ENCODE measurements at regions not wholly inside any gene's neighbourhood (a gene's known extent, or its start where the extent isn't known, plus 50 kb on each side); places are given as distances from the start of the nearest gene placed in this dataset.

DNA sequence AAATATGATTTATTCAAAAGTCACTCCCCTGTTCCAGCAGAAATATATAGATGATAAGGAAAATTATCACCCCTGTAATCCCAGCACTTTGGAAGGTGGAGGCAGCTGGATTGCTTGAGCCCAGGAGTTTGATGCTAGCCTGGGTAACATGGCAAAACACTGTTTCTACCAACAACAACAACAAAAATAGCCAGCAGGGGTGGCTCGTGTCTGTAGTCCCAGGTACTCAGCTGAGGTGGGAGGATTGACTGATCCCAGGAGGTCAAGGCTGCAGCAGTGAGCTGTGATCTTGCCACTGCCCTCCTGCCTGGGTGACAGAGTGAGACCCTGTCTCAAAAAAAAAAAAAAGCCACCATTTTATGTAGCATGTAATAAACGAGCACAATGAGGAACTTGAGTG is 1546.5 kb downstream of the NCAM2 start:
- peaks cover 53% of the 10 kb centered on the region for H3K9me3 Mint-ChIP-seq

GRCh38 chr21:22552390-22552789 is 1554.2 kb downstream of the NCAM2 start:
- H3K36me3 Mint-ChIP-seq (ENCODE audit: low read depth) = no peaks in the 10 kb centered on the region
- peaks cover 8% of the 10 kb centered on the region for H3K9me3 Mint-ChIP-seq
- TF ChIP-seq, protein P1, sequence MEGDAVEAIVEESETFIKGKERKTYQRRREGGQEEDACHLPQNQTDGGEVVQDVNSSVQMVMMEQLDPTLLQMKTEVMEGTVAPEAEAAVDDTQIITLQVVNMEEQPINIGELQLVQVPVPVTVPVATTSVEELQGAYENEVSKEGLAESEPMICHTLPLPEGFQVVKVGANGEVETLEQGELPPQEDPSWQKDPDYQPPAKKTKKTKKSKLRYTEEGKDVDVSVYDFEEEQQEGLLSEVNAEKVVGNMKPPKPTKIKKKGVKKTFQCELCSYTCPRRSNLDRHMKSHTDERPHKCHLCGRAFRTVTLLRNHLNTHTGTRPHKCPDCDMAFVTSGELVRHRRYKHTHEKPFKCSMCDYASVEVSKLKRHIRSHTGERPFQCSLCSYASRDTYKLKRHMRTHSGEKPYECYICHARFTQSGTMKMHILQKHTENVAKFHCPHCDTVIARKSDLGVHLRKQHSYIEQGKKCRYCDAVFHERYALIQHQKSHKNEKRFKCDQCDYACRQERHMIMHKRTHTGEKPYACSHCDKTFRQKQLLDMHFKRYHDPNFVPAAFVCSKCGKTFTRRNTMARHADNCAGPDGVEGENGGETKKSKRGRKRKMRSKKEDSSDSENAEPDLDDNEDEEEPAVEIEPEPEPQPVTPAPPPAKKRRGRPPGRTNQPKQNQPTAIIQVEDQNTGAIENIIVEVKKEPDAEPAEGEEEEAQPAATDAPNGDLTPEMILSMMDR (IDR thresholded peaks at IDR 0.05) = no peak
- H3K27ac Mint-ChIP-seq = no peak overlapping the region
- H3K4me1 Mint-ChIP-seq (ENCODE audit: low read depth) = no peaks in the 10 kb centered on the region
- no peak overlapping the region for H3K4me3 Mint-ChIP-seq
- DNase-seq = no peak
- no peaks in the 10 kb centered on the region for H3K27me3 Mint-ChIP-seq (ENCODE audit: insufficient read depth)

More for the DNA sequence above, 1546.5 kb downstream of the NCAM2 start:
- Mint-ChIP-seq H3K27me3 (ENCODE audit: insufficient read depth) (no peaks in the 10 kb centered on the region), H3K4me3 (no peak overlapping the region), H3K4me1 (ENCODE audit: low read depth) (no peaks in the 10 kb centered on the region), H3K36me3 (ENCODE audit: low read depth) (no peaks in the 10 kb centered on the region; the same call in 1 of the 2 replicates), H3K27ac (no peak overlapping the region)
- TF ChIP-seq, protein P1 (IDR thresholded peaks at IDR 0.05) = no peak
- no peak for DNase-seq

DNA sequence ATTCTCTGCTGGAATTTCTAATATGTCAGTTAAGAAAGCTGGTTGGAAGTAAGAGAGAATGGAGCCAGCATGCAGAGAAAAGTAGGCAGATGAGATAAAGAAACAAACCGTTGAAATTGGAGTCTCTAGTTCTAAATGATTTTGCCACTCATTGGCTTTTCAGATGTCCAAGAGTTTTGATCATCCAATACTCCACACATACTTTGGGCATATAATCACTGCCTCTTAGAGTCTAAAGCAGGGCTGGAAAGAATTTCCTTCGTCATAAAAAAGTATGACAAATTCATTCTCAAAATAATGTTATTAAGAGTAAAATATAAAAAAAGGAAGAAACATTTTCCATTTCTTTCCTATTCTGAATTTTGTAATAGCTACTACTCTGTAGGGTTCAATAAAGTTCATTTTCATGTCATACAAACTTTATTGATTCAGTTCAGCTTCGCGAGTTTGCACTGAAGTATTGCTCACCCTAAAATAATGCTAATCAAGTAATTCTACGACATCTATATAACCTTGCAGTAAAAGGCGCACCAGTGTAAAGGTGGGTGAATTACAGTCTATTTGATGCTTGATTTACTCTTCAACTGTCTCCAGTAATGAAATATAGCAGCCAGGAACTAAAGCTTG is 1556.6 kb downstream of the NCAM2 start:
- Mint-ChIP-seq H3K4me1 (ENCODE audit: low read depth) (no peaks in the 10 kb centered on the region), H3K36me3 (ENCODE audit: low read depth) (peaks cover under 1% of the 10 kb centered on the region; the same call in 1 of the 2 replicates), H3K4me3 (no peak overlapping the region), H3K9me3 (peaks cover 8% of the 10 kb centered on the region), H3K27ac (no peak overlapping the region), H3K27me3 (ENCODE audit: insufficient read depth) (no peaks in the 10 kb centered on the region)
- no peak for DNase-seq
- TF ChIP-seq, protein P1 (IDR thresholded peaks at IDR 0.05) = no peak

DNA sequence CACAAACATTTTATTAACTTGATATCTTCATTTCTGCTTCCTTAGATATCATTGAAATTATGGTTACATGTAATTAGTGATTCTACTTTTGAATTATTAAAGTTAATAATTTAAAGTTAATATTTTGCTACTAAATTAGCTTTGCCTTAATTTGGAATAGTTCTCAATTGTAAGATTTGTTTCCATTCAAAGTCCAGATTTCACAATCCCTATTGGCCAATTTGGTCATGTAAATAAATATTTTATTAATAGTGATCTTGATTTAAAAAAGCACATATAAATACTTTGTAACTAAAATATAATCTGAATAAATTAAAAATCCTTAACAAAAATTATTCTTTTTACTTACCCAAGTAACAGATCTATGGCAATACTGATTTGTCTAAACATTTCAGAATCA is 1558.6 kb downstream of the NCAM2 start:
- Mint-ChIP-seq H3K27ac (no peak overlapping the region), H3K36me3 (ENCODE audit: low read depth) (peaks cover 4% of the 10 kb centered on the region; the same call in 1 of the 2 replicates), H3K9me3 (peaks cover 25% of the 10 kb centered on the region), H3K4me1 (ENCODE audit: low read depth) (no peaks in the 10 kb centered on the region), H3K4me3 (no peak overlapping the region), H3K27me3 (ENCODE audit: insufficient read depth) (no peaks in the 10 kb centered on the region)
- TF ChIP-seq, protein P1 (IDR thresholded peaks at IDR 0.05) = no peak
- no peak for DNase-seq

- no peak for DNase-seq
- H3K4me3 Mint-ChIP-seq = no peak overlapping the region
- H3K27me3 Mint-ChIP-seq (ENCODE audit: insufficient read depth) = no peaks in the 10 kb centered on the region
- peaks cover 4% of the 10 kb centered on the region; the same call in 1 of the 2 replicates for H3K36me3 Mint-ChIP-seq (ENCODE audit: low read depth)
- no peaks in the 10 kb centered on the region for H3K4me1 Mint-ChIP-seq (ENCODE audit: low read depth)
- no peak overlapping the region for H3K27ac Mint-ChIP-seq
- H3K9me3 Mint-ChIP-seq = peaks cover 44% of the 10 kb centered on the region
- TF ChIP-seq, protein P1 (IDR thresholded peaks at IDR 0.05) = no peak
Observed at GRCh38 chr21:22561946-22562345, 1563.7 kb downstream of the NCAM2 start.
